Uterus (tissue), 2 donors: ENCODE measurements at regions not wholly inside any gene's neighbourhood (a gene's known extent, or its start where the extent isn't known, plus 50 kb on each side); places are given as distances from the start of the nearest gene placed in this dataset.

ENCODE experiments used
- CTCF ChIP-seq, 4 experiments: fragments of 200-600 bp in 2 of 4; fragments of 450-650 bp in 2 of 4; sonication (generic) in 2 of 4; IDR thresholded peaks; one replicate each; pipeline ENCODE4 v1.5.1; 2016 to 2019; ENCODE audit warnings: antibody characterized with exemption in 4 of 4, mild to moderate bottlenecking in 2 of 4, moderate library complexity in 1 of 4
- POLR2A ChIP-seq, 2 donors: fragments of 450-650 bp; IDR thresholded peaks; one replicate each; pipeline ENCODE4 v1.6.1; 2016; ENCODE audit warnings: antibody characterized with exemption in 2 of 2, mild to moderate bottlenecking in 1 of 2, moderate library complexity in 1 of 2

DNA sequence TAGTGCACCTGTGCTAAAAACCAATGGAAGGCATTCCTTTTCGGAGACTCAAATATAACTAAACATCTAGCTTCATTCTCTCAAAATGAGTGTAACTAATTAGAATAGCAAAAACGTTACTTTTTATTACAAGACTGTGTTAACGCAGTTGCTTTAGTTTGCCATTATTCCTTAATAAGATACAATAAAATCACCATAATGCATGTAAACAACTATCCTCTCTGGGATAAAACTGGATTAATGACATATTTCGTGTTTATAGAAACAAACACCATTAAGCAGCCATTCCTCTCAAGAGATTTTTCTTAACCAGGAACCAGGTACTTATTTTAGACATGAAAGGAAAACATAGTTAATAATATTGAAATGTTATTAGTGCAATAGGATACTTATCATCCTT is 512.8 kb upstream of the B3GALT2 start:
- TF ChIP-seq CTCF (IDR thresholded peaks at IDR 0.05) (no peak), POLR2A (IDR thresholded peaks at IDR 0.05) (no peak)
